ENCODE measurements at regions not wholly inside any gene's neighbourhood (a gene's known extent, or its start where the extent isn't known, plus 50 kb on each side); places are given as distances from the start of the nearest gene placed in this dataset.

DNA sequence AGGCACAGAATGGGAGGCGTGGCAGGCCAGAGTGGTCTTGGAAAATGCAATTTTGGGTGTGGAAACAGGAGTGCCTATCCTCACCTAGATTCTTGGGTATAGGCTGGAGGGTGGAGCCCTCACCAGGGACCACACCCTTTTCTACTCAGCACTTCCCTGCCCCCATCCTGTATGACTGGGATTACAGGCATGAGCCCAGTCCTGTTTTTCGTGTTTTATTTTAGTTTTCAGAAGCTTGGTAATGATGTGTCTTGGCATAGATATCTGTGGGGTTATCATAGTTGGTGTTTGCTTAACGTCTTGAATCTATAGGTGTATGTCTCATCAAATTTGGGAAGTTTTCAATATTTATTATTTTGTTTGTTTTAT lies 248.7 kb upstream of the CBLB start:
- H2AFZ ChIP-seq (ENCODE audit: insufficient read depth, low read length, poor library complexity) = no peak overlapping the region
- H3K27me3 ChIP-seq (ENCODE audit: insufficient read depth, low read length) = no peaks in the 10 kb centered on the region
- H4K8ac ChIP-seq (ENCODE audit: low read depth, low read length) = no peak overlapping the region
- H3K79me2 ChIP-seq (ENCODE audit: control insufficient read depth, insufficient read depth, low read length, poor library complexity) = peaks cover 2% of the 10 kb centered on the region
- no peak overlapping the region for H3K18ac ChIP-seq (ENCODE audit: low read length)
- no peak overlapping the region for H3K27ac ChIP-seq (ENCODE audit: low read depth, low read length)
- H3K9ac ChIP-seq (ENCODE audit: low read length) = no peak overlapping the region
- no peak overlapping the region for H3K4ac ChIP-seq (ENCODE audit: low read depth, low read length)
- H4K12ac ChIP-seq (ENCODE audit: low read depth, low read length) = no peak overlapping the region
- H2AK5ac ChIP-seq (ENCODE audit: low read length) = no peak overlapping the region
- no peak overlapping the region for H3K4me2 ChIP-seq (ENCODE audit: low read length)
- no peak overlapping the region for H2BK120ac ChIP-seq (ENCODE audit: insufficient read depth, low read length, poor library complexity)
- H3K36me3 ChIP-seq (ENCODE audit: control insufficient read depth in 1 of 2, insufficient read depth in 2 of 2, low read length in 2 of 2) = peaks cover 0 to 1% of the 10 kb centered on the region in 2 experiments
- peaks cover 0 to 8% of the 10 kb centered on the region in 2 experiments for H3K4me1 ChIP-seq (ENCODE audit: control insufficient read depth in 1 of 2, insufficient read depth in 2 of 2, low read length in 2 of 2)
- peaks cover 10% of the 10 kb centered on the region for H3K79me1 ChIP-seq (ENCODE audit: low read length)
- H3K9me3 ChIP-seq (ENCODE audit: insufficient read depth, low read depth, low read length) = peaks cover 4% of the 10 kb centered on the region
- WGBS (ENCODE audit: extremely low coverage, insufficient coverage, insufficient read length) = no CpG with 5 or more reads among the region's 3 CpGs
- no peak overlapping the region for H3K14ac ChIP-seq (ENCODE audit: low read length)
- no peak overlapping the region for H2BK12ac ChIP-seq (ENCODE audit: low read length)
- no peak overlapping the region for H2BK5ac ChIP-seq (ENCODE audit: low read depth, low read length, poor library complexity)
- H4K91ac ChIP-seq (ENCODE audit: low read depth, low read length) = peak overlapping the region; percentile 40
- no peak overlapping the region for H3K23ac ChIP-seq (ENCODE audit: low read length)
- H3K4me3 ChIP-seq (ENCODE audit: low read depth, low read length) = no peak overlapping the region
- DNase-seq = peak; percentile 34 to 69

DNA sequence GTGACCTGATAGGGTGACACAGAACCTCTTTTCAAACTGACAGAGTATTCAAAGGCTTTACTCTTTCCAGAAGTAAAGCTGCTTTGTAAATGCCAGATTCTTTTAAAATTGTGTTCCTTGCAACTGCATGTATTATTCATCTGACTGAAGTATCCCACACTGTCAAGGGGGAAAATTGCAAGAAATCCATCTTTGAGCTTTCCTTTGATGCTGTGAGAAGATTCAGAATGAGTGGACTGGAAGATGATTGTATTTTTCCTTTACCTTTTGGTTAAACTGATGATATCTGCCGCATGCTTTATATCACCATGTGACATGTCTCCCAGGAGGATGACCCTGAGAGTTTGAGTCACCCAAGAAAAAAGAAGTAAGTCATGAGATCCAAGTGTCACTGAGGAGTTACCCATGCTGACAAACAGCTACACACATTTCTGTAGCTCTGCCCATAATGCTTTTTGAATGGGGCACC lies 250.8 kb upstream of the CBLB start:
- Histone ChIP-seq H3K9ac (ENCODE audit: low read length) (no peak overlapping the region), H3K4me3 (ENCODE audit: low read depth, low read length) (no peak overlapping the region), H3K14ac (ENCODE audit: low read length) (no peak overlapping the region), H2BK5ac (ENCODE audit: low read depth, low read length, poor library complexity) (no peak overlapping the region), H4K91ac (ENCODE audit: low read depth, low read length) (no peak overlapping the region), H3K79me2 (ENCODE audit: control insufficient read depth, insufficient read depth, low read length, poor library complexity) (peaks cover 2% of the 10 kb centered on the region), H2BK12ac (ENCODE audit: low read length) (no peak overlapping the region), H3K4me1 (ENCODE audit: control insufficient read depth in 1 of 2, insufficient read depth in 2 of 2, low read length in 2 of 2) (peaks cover 0 to 8% of the 10 kb centered on the region in 2 experiments), H3K27me3 (ENCODE audit: insufficient read depth, low read length) (no peaks in the 10 kb centered on the region), H2AK5ac (ENCODE audit: low read length) (no peak overlapping the region), H4K8ac (ENCODE audit: low read depth, low read length) (no peak overlapping the region), H3K79me1 (ENCODE audit: low read length) (peaks cover 10% of the 10 kb centered on the region), H3K9me3 (ENCODE audit: insufficient read depth, low read depth, low read length) (peaks cover 4% of the 10 kb centered on the region), H2BK120ac (ENCODE audit: insufficient read depth, low read length, poor library complexity) (no peak overlapping the region), H3K23ac (ENCODE audit: low read length) (no peak overlapping the region), H2AFZ (ENCODE audit: insufficient read depth, low read length, poor library complexity) (no peak overlapping the region), H3K4ac (ENCODE audit: low read depth, low read length) (no peak overlapping the region), H3K36me3 (ENCODE audit: control insufficient read depth in 1 of 2, insufficient read depth in 2 of 2, low read length in 2 of 2) (no peaks in the 10 kb centered on the region), H3K27ac (ENCODE audit: low read depth, low read length) (peak overlapping the region; percentile 16), H4K12ac (ENCODE audit: low read depth, low read length) (no peak overlapping the region), H3K4me2 (ENCODE audit: low read length) (no peak overlapping the region), H3K18ac (ENCODE audit: low read length) (no peak overlapping the region)
- DNase-seq = peak in 1 of 2 donors; percentile 38
- WGBS (ENCODE audit: extremely low coverage, insufficient coverage, insufficient read length) = no CpG with 5 or more reads among the region's 1 CpG

DNA sequence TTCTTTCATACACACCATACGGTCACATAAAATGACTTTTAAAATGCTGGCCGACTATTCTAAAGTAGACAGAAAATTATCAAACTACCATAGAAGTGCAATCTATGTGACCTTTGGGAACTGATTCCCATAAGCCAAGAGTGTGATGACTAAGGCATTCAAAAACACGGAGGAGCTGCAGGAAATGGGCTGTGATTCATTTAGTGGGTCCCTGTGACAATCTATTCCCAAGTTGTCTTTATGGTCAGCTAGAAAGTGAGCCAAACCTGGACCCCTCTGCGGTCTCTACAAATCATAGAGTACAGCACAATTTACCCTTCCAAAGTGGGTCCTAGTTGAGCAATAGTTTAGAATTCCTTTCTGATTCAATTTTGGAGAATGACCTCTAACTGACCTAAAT lies 251.5 kb upstream of the CBLB start:
- DNase-seq = no peak
- Histone ChIP-seq H2AFZ (ENCODE audit: insufficient read depth, low read length, poor library complexity) (no peak overlapping the region), H4K8ac (ENCODE audit: low read depth, low read length) (no peak overlapping the region), H2AK5ac (ENCODE audit: low read length) (no peak overlapping the region), H2BK120ac (ENCODE audit: insufficient read depth, low read length, poor library complexity) (no peak overlapping the region), H3K36me3 (ENCODE audit: control insufficient read depth in 1 of 2, insufficient read depth in 2 of 2, low read length in 2 of 2) (no peaks in the 10 kb centered on the region), H3K23ac (ENCODE audit: low read length) (no peak overlapping the region), H3K9ac (ENCODE audit: low read length) (no peak overlapping the region), H4K12ac (ENCODE audit: low read depth, low read length) (no peak overlapping the region), H3K79me1 (ENCODE audit: low read length) (peaks cover 10% of the 10 kb centered on the region), H3K18ac (ENCODE audit: low read length) (no peak overlapping the region), H4K91ac (ENCODE audit: low read depth, low read length) (no peak overlapping the region), H3K27ac (ENCODE audit: low read depth, low read length) (no peak overlapping the region), H3K4me1 (ENCODE audit: control insufficient read depth in 1 of 2, insufficient read depth in 2 of 2, low read length in 2 of 2) (peaks cover 0 to 8% of the 10 kb centered on the region in 2 experiments), H3K14ac (ENCODE audit: low read length) (no peak overlapping the region), H3K27me3 (ENCODE audit: insufficient read depth, low read length) (no peaks in the 10 kb centered on the region), H3K4ac (ENCODE audit: low read depth, low read length) (no peak overlapping the region), H2BK12ac (ENCODE audit: low read length) (no peak overlapping the region), H3K4me2 (ENCODE audit: low read length) (no peak overlapping the region), H3K79me2 (ENCODE audit: control insufficient read depth, insufficient read depth, low read length, poor library complexity) (peaks cover 2% of the 10 kb centered on the region), H3K9me3 (ENCODE audit: insufficient read depth, low read depth, low read length) (peaks cover 4% of the 10 kb centered on the region), H3K4me3 (ENCODE audit: low read depth, low read length) (no peak overlapping the region), H2BK5ac (ENCODE audit: low read depth, low read length, poor library complexity) (no peak overlapping the region)
- no CpG with 5 or more reads among the region's 4 CpGs for WGBS (ENCODE audit: extremely low coverage, insufficient coverage, insufficient read length)

DNA sequence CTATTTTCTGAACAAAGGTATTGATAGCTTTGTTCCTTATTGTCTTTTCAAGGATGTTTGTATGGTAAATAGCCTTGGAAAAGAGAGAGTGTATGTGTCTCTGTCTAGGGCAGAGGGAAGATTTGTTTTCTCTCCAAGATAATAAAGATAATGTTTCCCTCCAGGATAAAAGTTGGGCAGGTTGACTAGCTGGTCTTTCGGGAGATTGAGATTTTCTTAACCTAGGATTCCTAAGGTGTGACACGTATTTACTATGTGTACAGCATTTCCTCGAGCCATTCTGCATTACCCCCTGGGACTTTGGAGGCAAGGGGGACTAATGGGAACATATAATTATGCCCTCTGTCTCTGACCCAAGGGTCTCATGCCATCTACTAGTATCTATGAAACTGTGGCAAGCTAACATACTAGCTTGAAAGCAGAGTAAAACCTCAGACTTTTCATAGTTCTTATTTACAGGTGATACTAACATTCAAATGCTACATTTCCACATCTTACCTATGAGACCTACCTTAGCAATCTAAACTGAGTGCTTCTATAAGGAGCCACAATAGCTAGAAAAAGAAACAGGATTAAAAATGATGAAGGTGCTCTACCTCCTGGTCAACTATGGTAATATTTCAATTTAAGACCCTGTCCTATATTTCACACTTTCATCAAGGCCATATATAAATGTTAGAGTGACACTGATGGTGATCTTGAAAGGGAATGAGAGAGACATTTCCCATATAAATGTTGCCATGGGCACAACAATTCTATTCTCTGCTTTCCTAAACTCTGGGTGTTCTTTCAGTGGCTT lies 252.9 kb upstream of the CBLB start:
- WGBS (ENCODE audit: extremely low coverage, insufficient coverage, insufficient read length) = no CpG with 5 or more reads among the region's 3 CpGs
- Histone ChIP-seq H2AFZ (ENCODE audit: insufficient read depth, low read length, poor library complexity) (no peak overlapping the region), H4K91ac (ENCODE audit: low read depth, low read length) (no peak overlapping the region), H3K4me3 (ENCODE audit: low read depth, low read length) (no peak overlapping the region), H2BK120ac (ENCODE audit: insufficient read depth, low read length, poor library complexity) (no peak overlapping the region), H3K4me1 (ENCODE audit: control insufficient read depth in 1 of 2, insufficient read depth in 2 of 2, low read length in 2 of 2) (peaks cover 0 to 8% of the 10 kb centered on the region in 2 experiments), H4K12ac (ENCODE audit: low read depth, low read length) (no peak overlapping the region), H3K9ac (ENCODE audit: low read length) (no peak overlapping the region), H3K18ac (ENCODE audit: low read length) (no peak overlapping the region), H3K4me2 (ENCODE audit: low read length) (no peak overlapping the region), H4K8ac (ENCODE audit: low read depth, low read length) (no peak overlapping the region), H3K27ac (ENCODE audit: low read depth, low read length) (peak overlapping the region; percentile 26), H3K79me2 (ENCODE audit: control insufficient read depth, insufficient read depth, low read length, poor library complexity) (peaks cover 2% of the 10 kb centered on the region), H3K23ac (ENCODE audit: low read length) (no peak overlapping the region), H3K27me3 (ENCODE audit: insufficient read depth, low read length) (no peaks in the 10 kb centered on the region), H2BK12ac (ENCODE audit: low read length) (no peak overlapping the region), H3K79me1 (ENCODE audit: low read length) (peaks cover 9% of the 10 kb centered on the region), H3K14ac (ENCODE audit: low read length) (no peak overlapping the region), H2BK5ac (ENCODE audit: low read depth, low read length, poor library complexity) (no peak overlapping the region), H3K4ac (ENCODE audit: low read depth, low read length) (no peak overlapping the region), H3K36me3 (ENCODE audit: control insufficient read depth in 1 of 2, insufficient read depth in 2 of 2, low read length in 2 of 2) (no peaks in the 10 kb centered on the region), H2AK5ac (ENCODE audit: low read length) (no peak overlapping the region), H3K9me3 (ENCODE audit: insufficient read depth, low read depth, low read length) (peaks cover 4% of the 10 kb centered on the region)
- DNase-seq = peak in 1 of 2 donors; percentile 63

All from trophoblast cell (in vitro differentiated cells and primary cell).